ENCODE measurements at regions not wholly inside any gene's neighbourhood (a gene's known extent, or its start where the extent isn't known, plus 50 kb on each side); places are given as distances from the start of the nearest gene placed in this dataset.

- H3K36me3 ChIP-seq (ENCODE audit: control insufficient read depth, insufficient read depth, low read length) = no peaks in the 10 kb centered on the region
- H3K23ac ChIP-seq (ENCODE audit: low read length) = no peak overlapping the region
- no peaks in the 10 kb centered on the region for H3K4me1 ChIP-seq (ENCODE audit: control insufficient read depth, low read depth, low read length)
- no peak overlapping the region for H4K5ac ChIP-seq (ENCODE audit: low read length)
- H3K4ac ChIP-seq (ENCODE audit: low read depth, low read length) = no peak overlapping the region
- H3K79me1 ChIP-seq (ENCODE audit: low read length) = no peaks in the 10 kb centered on the region
- DNase-seq = no peak
- H4K8ac ChIP-seq (ENCODE audit: low read depth, low read length) = no peak overlapping the region
- H2BK15ac ChIP-seq (replicated peaks; ENCODE audit: low read depth) = no peak overlapping the region
- WGBS (ENCODE audit: extremely low coverage, insufficient coverage, low lambda C conversion rate) = no CpG with 5 or more reads among the region's 8 CpGs
- no peaks in the 10 kb centered on the region for H3K79me2 ChIP-seq (ENCODE audit: control insufficient read depth, insufficient read depth, low read length)
- no peak overlapping the region for H3K4me3 ChIP-seq (ENCODE audit: low read length)
- no peak overlapping the region for H2AK5ac ChIP-seq (ENCODE audit: low read length)
- H3K27me3 ChIP-seq (ENCODE audit: insufficient read depth, low read length, poor library complexity) = no peaks in the 10 kb centered on the region
- no peak overlapping the region for H3K18ac ChIP-seq (ENCODE audit: low read length)
- H3K27ac ChIP-seq (ENCODE audit: low read depth, low read length) = no peak overlapping the region
- H3K56ac ChIP-seq (ENCODE audit: low read length) = no peak overlapping the region
- no peak overlapping the region for H2BK120ac ChIP-seq (ENCODE audit: low read depth, low read length)
- H3K9ac ChIP-seq (ENCODE audit: low read length) = no peak overlapping the region
- no peak overlapping the region for H2BK5ac ChIP-seq (ENCODE audit: low read length)
- no peak overlapping the region for H3K4me2 ChIP-seq (ENCODE audit: low read length)
Measured at GRCh38 chr4:4689694-4690440, 148.0 kb upstream of the STX18 start.

DNA sequence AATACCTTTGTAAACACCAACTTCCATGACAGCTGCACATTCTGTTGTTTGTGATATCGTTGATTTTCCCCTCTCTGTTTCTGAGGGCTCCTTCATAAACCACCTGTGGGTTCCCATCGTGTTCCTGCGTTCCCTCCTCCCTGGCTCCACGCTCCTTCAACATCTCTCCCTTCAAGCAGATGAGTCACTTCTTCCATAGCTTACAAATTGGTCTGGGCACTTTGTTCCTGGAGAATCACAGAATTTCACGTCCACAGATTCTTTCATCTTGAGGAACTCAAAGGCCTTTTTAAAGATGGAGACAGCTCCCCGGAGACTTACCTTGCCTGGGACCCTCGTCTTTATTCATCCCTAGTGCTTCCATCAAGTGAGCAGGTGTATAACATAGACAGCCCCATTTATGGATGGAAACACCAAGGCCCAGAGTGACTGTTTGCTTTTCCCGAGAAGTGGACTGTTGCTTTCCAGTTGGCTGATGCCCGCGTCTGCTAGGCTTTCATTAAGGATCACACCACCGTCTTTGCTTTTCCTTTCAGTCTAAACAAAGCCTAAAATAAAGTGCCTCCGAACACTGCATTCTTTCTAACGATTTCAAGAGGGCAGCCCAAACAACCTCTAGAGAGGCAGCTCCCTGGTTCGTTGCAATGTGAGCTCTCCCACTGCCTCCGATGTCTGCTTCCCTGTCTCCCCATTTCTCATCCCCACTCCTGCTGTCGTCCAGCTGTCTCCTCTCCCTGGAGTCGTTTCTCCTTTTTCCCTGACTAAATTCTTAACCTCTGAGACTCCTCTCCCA lies 146.3 kb upstream of the STX18 start:
- Histone ChIP-seq H3K27me3 (ENCODE audit: insufficient read depth, low read length, poor library complexity) (no peaks in the 10 kb centered on the region), H4K5ac (ENCODE audit: low read length) (no peak overlapping the region), H3K18ac (ENCODE audit: low read length) (no peak overlapping the region), H3K4me1 (ENCODE audit: control insufficient read depth, low read depth, low read length) (no peaks in the 10 kb centered on the region), H3K79me2 (ENCODE audit: control insufficient read depth, insufficient read depth, low read length) (no peaks in the 10 kb centered on the region), H3K23ac (ENCODE audit: low read length) (no peak overlapping the region), H3K4me3 (ENCODE audit: low read length) (no peak overlapping the region), H3K56ac (ENCODE audit: low read length) (no peak overlapping the region), H2BK15ac (replicated peaks; ENCODE audit: low read depth) (no peak overlapping the region), H3K27ac (ENCODE audit: low read depth, low read length) (no peak overlapping the region), H2BK120ac (ENCODE audit: low read depth, low read length) (no peak overlapping the region), H4K8ac (ENCODE audit: low read depth, low read length) (no peak overlapping the region), H3K36me3 (ENCODE audit: control insufficient read depth, insufficient read depth, low read length) (no peaks in the 10 kb centered on the region), H3K4ac (ENCODE audit: low read depth, low read length) (no peak overlapping the region), H3K4me2 (ENCODE audit: low read length) (no peak overlapping the region), H2AK5ac (ENCODE audit: low read length) (no peak overlapping the region), H3K79me1 (ENCODE audit: low read length) (no peaks in the 10 kb centered on the region), H2BK5ac (ENCODE audit: low read length) (no peak overlapping the region), H3K9ac (ENCODE audit: low read length) (no peak overlapping the region)
- WGBS (ENCODE audit: extremely low coverage, insufficient coverage, low lambda C conversion rate) = no CpG with 5 or more reads among the region's 17 CpGs
- no peak for DNase-seq

DNA sequence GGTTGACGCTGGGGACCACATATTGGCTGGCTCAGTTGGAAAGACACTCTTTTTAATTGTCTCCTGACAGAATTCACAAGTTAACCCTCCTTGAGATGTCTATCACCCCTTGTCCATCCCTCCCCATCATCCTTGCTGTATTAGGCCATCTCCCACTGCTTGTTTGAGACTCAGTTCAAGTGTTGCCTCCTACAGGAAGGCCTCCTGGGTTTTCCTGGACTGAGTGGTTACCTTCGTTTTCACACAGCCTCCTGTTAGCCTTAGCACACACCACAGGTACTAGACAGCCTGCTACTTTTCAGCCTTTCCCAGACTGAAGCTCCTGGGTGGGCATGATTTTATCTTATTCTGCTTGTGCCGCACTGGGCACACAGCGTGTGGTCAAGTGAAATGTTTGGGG lies 145.3 kb upstream of the STX18 start:
- Histone ChIP-seq H3K18ac (ENCODE audit: low read length) (no peak overlapping the region), H4K8ac (ENCODE audit: low read depth, low read length) (no peak overlapping the region), H2AK5ac (ENCODE audit: low read length) (no peak overlapping the region), H2BK15ac (replicated peaks; ENCODE audit: low read depth) (no peak overlapping the region), H3K27me3 (ENCODE audit: insufficient read depth, low read length, poor library complexity) (no peaks in the 10 kb centered on the region), H3K27ac (ENCODE audit: low read depth, low read length) (no peak overlapping the region), H3K56ac (ENCODE audit: low read length) (no peak overlapping the region), H3K23ac (ENCODE audit: low read length) (no peak overlapping the region), H3K79me1 (ENCODE audit: low read length) (no peaks in the 10 kb centered on the region), H3K79me2 (ENCODE audit: control insufficient read depth, insufficient read depth, low read length) (no peaks in the 10 kb centered on the region), H3K36me3 (ENCODE audit: control insufficient read depth, insufficient read depth, low read length) (no peaks in the 10 kb centered on the region), H3K9ac (ENCODE audit: low read length) (no peak overlapping the region), H3K4me2 (ENCODE audit: low read length) (no peak overlapping the region), H2BK5ac (ENCODE audit: low read length) (no peak overlapping the region), H3K4me3 (ENCODE audit: low read length) (no peak overlapping the region), H3K4me1 (ENCODE audit: control insufficient read depth, low read depth, low read length) (no peaks in the 10 kb centered on the region), H2BK120ac (ENCODE audit: low read depth, low read length) (no peak overlapping the region), H4K5ac (ENCODE audit: low read length) (no peak overlapping the region), H3K4ac (ENCODE audit: low read depth, low read length) (no peak overlapping the region)
- no peak for DNase-seq
- no CpG with 5 or more reads among the region's 4 CpGs for WGBS (ENCODE audit: extremely low coverage, insufficient coverage, low lambda C conversion rate)

- no peak overlapping the region for H3K4ac ChIP-seq (ENCODE audit: low read depth, low read length)
- no peak overlapping the region for H3K27ac ChIP-seq (ENCODE audit: low read depth, low read length)
- no peak overlapping the region for H2AK5ac ChIP-seq (ENCODE audit: low read length)
- no peak overlapping the region for H2BK120ac ChIP-seq (ENCODE audit: low read depth, low read length)
- no peak overlapping the region for H4K8ac ChIP-seq (ENCODE audit: low read depth, low read length)
- H3K9ac ChIP-seq (ENCODE audit: low read length) = no peak overlapping the region
- no peak overlapping the region for H3K56ac ChIP-seq (ENCODE audit: low read length)
- no peak overlapping the region for H3K4me3 ChIP-seq (ENCODE audit: low read length)
- H3K79me2 ChIP-seq (ENCODE audit: control insufficient read depth, insufficient read depth, low read length) = no peaks in the 10 kb centered on the region
- H3K4me1 ChIP-seq (ENCODE audit: control insufficient read depth, low read depth, low read length) = no peaks in the 10 kb centered on the region
- H3K79me1 ChIP-seq (ENCODE audit: low read length) = no peaks in the 10 kb centered on the region
- no peak for DNase-seq
- H2BK15ac ChIP-seq (replicated peaks; ENCODE audit: low read depth) = no peak overlapping the region
- H3K23ac ChIP-seq (ENCODE audit: low read length) = no peak overlapping the region
- no peaks in the 10 kb centered on the region for H3K36me3 ChIP-seq (ENCODE audit: control insufficient read depth, insufficient read depth, low read length)
- no peaks in the 10 kb centered on the region for H3K27me3 ChIP-seq (ENCODE audit: insufficient read depth, low read length, poor library complexity)
- no peak overlapping the region for H3K4me2 ChIP-seq (ENCODE audit: low read length)
- WGBS (ENCODE audit: extremely low coverage, insufficient coverage, low lambda C conversion rate) = no CpG with 5 or more reads among the region's 10 CpGs
- no peak overlapping the region for H3K18ac ChIP-seq (ENCODE audit: low read length)
- no peak overlapping the region for H4K5ac ChIP-seq (ENCODE audit: low read length)
- H2BK5ac ChIP-seq (ENCODE audit: low read length) = no peak overlapping the region
Measured at GRCh38 chr4:4685810-4686795, 144.3 kb upstream of the STX18 start.

- Histone ChIP-seq H3K79me1 (ENCODE audit: low read length) (no peaks in the 10 kb centered on the region), H3K4me2 (ENCODE audit: low read length) (no peak overlapping the region), H3K27me3 (ENCODE audit: insufficient read depth, low read length, poor library complexity) (no peaks in the 10 kb centered on the region), H3K4ac (ENCODE audit: low read depth, low read length) (no peak overlapping the region), H3K56ac (ENCODE audit: low read length) (no peak overlapping the region), H3K9ac (ENCODE audit: low read length) (no peak overlapping the region), H4K5ac (ENCODE audit: low read length) (no peak overlapping the region), H2BK120ac (ENCODE audit: low read depth, low read length) (no peak overlapping the region), H2AK5ac (ENCODE audit: low read length) (no peak overlapping the region), H3K4me1 (ENCODE audit: control insufficient read depth, low read depth, low read length) (peaks cover 7% of the 10 kb centered on the region), H3K79me2 (ENCODE audit: control insufficient read depth, insufficient read depth, low read length) (no peaks in the 10 kb centered on the region), H2BK15ac (replicated peaks; ENCODE audit: low read depth) (no peak overlapping the region), H3K27ac (ENCODE audit: low read depth, low read length) (no peak overlapping the region), H2BK5ac (ENCODE audit: low read length) (no peak overlapping the region), H3K23ac (ENCODE audit: low read length) (no peak overlapping the region), H3K18ac (ENCODE audit: low read length) (no peak overlapping the region), H3K4me3 (ENCODE audit: low read length) (no peak overlapping the region), H3K36me3 (ENCODE audit: control insufficient read depth, insufficient read depth, low read length) (no peaks in the 10 kb centered on the region), H4K8ac (ENCODE audit: low read depth, low read length) (no peak overlapping the region)
- WGBS (ENCODE audit: extremely low coverage, insufficient coverage, low lambda C conversion rate) = no CpG with 5 or more reads among the region's 4 CpGs
- no peak for DNase-seq
Measured at GRCh38 chr4:4681653-4682052, 139.8 kb upstream of the STX18 start.

Measured in mesendoderm (in vitro differentiated cells).